Peyer's patch (tissue), 4 donors: ENCODE measurements at regions not wholly inside any gene's neighbourhood (a gene's known extent, or its start where the extent isn't known, plus 50 kb on each side); places are given as distances from the start of the nearest gene placed in this dataset.

Experiments
- DNase-seq, 3 donors: peaks; one replicate each; pipeline ENCODE4 v3.0.0-alpha.2; 2017 to 2019
- H3K27ac ChIP-seq, 4 donors: fragments of 200-600 bp; sonication (generic); one replicate each; pipeline ENCODE4 v1.5.1; 2016 to 2019
- H3K27me3 ChIP-seq, 2 donors: fragments of 200-600 bp; sonication (generic); one replicate each; pipeline ENCODE4 v1.5.1; 2019
- H3K36me3 ChIP-seq, 3 donors: fragments of 200-600 bp; sonication (generic); one replicate each; pipeline ENCODE4 v1.5.1; 2016 to 2019
- H3K4me1 ChIP-seq, 4 donors: fragments of 200-600 bp; sonication (generic); one replicate each; pipeline ENCODE4 v1.5.1; 2016 to 2019
- H3K4me3 ChIP-seq, 4 donors: fragments of 200-600 bp; sonication (generic); 1 replicate in 3 of 4; 2 replicates in 1 of 4; pipeline ENCODE4 v1.5.1; 2016 to 2019; ENCODE audit warnings: mild to moderate bottlenecking in 1 of 4
- H3K9me3 ChIP-seq, 4 donors: fragments of 200-600 bp; sonication (generic); one replicate each; pipeline ENCODE4 v1.5.1; 2016 to 2019; ENCODE audit warnings: mild to moderate bottlenecking in 1 of 4
- POLR2A ChIP-seq, 2 donors: fragments of 450-650 bp; IDR thresholded peaks; one replicate each; pipeline ENCODE4 v1.5.1; 2017; ENCODE audit warnings: antibody characterized with exemption in 2 of 2, mild to moderate bottlenecking in 2 of 2, moderate library complexity in 2 of 2
- TF ChIP-seq, protein P1 (sequence below), 6 experiments: fragments of 450-650 bp in 4 of 6; fragments of 200-600 bp in 2 of 6; sonication (generic) in 1 of 6; IDR thresholded peaks; one replicate each; pipeline ENCODE4 v1.5.1; 2017 to 2019; ENCODE audit warnings: antibody characterized with exemption in 6 of 6, mild to moderate bottlenecking in 3 of 6, moderate library complexity in 1 of 6

DNA sequence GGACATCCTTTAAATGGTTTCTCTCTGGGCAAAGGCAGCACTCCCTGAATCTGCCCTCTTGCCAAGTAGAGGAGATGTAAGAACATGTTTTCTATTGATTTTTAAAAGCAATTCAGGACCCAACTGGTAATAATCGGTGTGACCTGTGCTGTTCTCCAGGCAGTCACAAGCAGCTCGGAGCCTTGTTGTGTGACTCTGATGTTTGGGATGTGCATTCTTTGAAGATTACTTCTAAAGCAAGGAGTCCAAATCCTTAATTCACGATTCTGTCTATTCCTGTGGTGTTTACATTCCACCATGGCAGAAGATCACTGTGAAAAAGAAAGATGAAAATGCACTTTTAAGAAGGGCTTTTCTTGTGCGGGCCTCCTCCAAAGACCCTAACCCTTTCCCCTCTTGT, 122.3 kb upstream of the ZNF536 start:
- Histone ChIP-seq H3K4me3 (no peak overlapping the region), H3K9me3 (no peaks in the 10 kb centered on the region), H3K27ac (no peak overlapping the region), H3K36me3 (no peaks in the 10 kb centered on the region), H3K27me3 (no peaks in the 10 kb centered on the region), H3K4me1 (no peaks in the 10 kb centered on the region)
- no peak for TF ChIP-seq POLR2A (IDR thresholded peaks at IDR 0.05)
- TF ChIP-seq, protein P1, sequence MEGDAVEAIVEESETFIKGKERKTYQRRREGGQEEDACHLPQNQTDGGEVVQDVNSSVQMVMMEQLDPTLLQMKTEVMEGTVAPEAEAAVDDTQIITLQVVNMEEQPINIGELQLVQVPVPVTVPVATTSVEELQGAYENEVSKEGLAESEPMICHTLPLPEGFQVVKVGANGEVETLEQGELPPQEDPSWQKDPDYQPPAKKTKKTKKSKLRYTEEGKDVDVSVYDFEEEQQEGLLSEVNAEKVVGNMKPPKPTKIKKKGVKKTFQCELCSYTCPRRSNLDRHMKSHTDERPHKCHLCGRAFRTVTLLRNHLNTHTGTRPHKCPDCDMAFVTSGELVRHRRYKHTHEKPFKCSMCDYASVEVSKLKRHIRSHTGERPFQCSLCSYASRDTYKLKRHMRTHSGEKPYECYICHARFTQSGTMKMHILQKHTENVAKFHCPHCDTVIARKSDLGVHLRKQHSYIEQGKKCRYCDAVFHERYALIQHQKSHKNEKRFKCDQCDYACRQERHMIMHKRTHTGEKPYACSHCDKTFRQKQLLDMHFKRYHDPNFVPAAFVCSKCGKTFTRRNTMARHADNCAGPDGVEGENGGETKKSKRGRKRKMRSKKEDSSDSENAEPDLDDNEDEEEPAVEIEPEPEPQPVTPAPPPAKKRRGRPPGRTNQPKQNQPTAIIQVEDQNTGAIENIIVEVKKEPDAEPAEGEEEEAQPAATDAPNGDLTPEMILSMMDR (IDR thresholded peaks at IDR 0.05) = no peak
- no peak for DNase-seq

GRCh38 chr19:30252214-30252613, 120.0 kb upstream of the ZNF536 start:
- no peaks in the 10 kb centered on the region for H3K9me3 ChIP-seq
- H3K27ac ChIP-seq = no peak overlapping the region
- TF ChIP-seq, protein P1 (IDR thresholded peaks at IDR 0.05) = no peak
- TF ChIP-seq POLR2A (IDR thresholded peaks at IDR 0.05) = no peak
- H3K4me1 ChIP-seq = no peaks in the 10 kb centered on the region
- no peaks in the 10 kb centered on the region for H3K27me3 ChIP-seq
- no peaks in the 10 kb centered on the region for H3K36me3 ChIP-seq
- DNase-seq = no peak
- H3K4me3 ChIP-seq = no peak overlapping the region

GRCh38 chr19:30253581-30253996, 118.6 kb upstream of the ZNF536 start:
- H3K4me3 ChIP-seq = no peak overlapping the region
- H3K9me3 ChIP-seq = no peaks in the 10 kb centered on the region
- DNase-seq = no peak
- no peak for TF ChIP-seq POLR2A (IDR thresholded peaks at IDR 0.05)
- TF ChIP-seq, protein P1 (IDR thresholded peaks at IDR 0.05) = no peak
- no peaks in the 10 kb centered on the region for H3K4me1 ChIP-seq
- H3K27ac ChIP-seq = no peak overlapping the region
- no peaks in the 10 kb centered on the region for H3K27me3 ChIP-seq
- no peaks in the 10 kb centered on the region for H3K36me3 ChIP-seq

DNA sequence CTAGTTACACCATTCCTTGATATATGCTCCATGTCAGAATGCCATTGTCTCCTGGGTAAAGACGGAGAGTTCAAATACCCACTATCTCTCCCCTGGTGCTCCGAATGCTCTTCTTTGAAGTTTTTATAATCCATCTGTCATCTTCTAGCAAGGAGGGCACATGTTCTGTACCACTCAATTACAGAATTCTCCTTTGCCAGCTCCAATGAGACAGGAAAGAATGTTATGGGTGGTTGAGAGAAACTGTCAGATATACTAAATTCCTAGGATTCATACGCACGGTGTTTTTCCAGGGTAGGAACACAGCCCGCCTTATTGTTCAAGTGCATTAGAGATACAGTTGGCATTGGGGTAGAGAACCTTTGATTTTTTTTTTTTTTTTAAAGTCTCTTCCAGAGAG, 118.0 kb upstream of the ZNF536 start:
- Histone ChIP-seq H3K36me3 (no peaks in the 10 kb centered on the region), H3K4me3 (no peak overlapping the region), H3K9me3 (no peaks in the 10 kb centered on the region), H3K27me3 (no peaks in the 10 kb centered on the region), H3K27ac (no peak overlapping the region), H3K4me1 (no peaks in the 10 kb centered on the region)
- DNase-seq = no peak
- TF ChIP-seq, protein P1 (IDR thresholded peaks at IDR 0.05) = no peak
- TF ChIP-seq POLR2A (IDR thresholded peaks at IDR 0.05) = no peak

DNA sequence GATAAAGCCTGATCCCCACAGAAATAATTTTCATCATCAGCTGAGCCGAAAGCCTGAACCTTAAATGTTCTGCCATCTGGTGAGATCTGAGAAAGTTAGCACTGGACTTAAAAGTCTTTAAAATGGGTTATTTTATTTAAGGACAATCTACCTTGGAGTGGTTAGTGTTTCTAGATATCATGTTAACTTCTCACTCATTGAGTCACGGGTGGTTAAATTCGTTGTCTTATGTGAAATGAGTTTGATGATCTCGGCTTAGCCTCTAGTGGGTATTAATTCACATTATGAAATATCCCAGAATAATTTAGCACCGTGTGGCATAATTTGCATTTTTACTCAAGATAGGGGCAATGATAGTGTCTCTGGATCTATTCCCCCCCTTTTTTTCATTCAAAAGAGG, 117.4 kb upstream of the ZNF536 start:
- TF ChIP-seq, protein P1 (IDR thresholded peaks at IDR 0.05) = no peak
- no peak for TF ChIP-seq POLR2A (IDR thresholded peaks at IDR 0.05)
- Histone ChIP-seq H3K27me3 (no peaks in the 10 kb centered on the region), H3K4me1 (no peaks in the 10 kb centered on the region), H3K9me3 (no peaks in the 10 kb centered on the region), H3K4me3 (no peak overlapping the region), H3K27ac (no peak overlapping the region), H3K36me3 (no peaks in the 10 kb centered on the region)
- no peak for DNase-seq
